CD4-positive, alpha-beta T cell treated with Interleukin-6 at 100 ng/mL for 8 hours (primary cell): ENCODE measurements at regions not wholly inside any gene's neighbourhood (a gene's known extent, or its start where the extent isn't known, plus 50 kb on each side); places are given as distances from the start of the nearest gene placed in this dataset.
"Not testable (repeated sequence)": the region's sequence is repeated elsewhere in the genome, so short reads cannot be mapped to it uniquely, and the experiment has no call there.

Experiments
- DNase-seq: peaks from one replicate; pipeline ENCODE4 v3.0.0-alpha.2; 2020; ENCODE audit warnings: mixed read lengths, low spot score

DNA sequence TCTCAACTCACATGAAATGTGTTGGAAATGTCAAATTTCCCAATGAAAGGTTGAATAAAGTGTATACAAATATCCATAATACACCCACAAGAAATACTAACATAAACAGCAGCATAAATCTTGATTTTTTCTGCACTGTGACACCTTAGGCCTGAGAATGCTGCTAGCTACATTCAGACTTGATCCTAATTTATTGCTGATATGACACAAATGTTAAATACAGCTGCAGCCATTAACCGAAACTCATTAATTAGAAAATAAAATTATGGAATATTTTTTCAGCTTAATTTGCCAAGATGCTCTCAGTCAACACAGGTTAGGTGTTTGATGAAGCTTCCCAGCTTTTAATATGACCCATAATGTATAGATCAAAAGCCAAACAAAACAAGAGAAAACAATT, 914.3 kb upstream of the C9orf72 start:
- DNase-seq = no peak

DNA sequence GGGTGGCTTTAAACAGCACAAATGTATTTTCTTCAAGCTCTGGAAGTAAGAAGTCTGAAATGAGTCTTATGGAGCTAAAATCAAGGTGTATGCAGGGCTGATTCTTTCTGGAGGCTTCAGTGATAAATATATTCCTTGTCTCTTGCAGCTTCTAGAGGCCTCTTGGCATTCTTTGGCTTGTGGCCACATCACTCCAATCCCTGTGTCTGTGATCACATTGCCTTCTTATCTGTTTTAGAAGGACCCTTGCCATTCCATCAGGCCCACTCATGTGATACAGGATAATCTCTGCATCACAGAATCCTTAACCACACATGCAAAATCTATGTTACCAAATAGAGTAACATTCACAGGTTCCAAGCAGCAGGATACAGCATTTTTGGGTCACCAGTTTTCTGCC, 917.8 kb upstream of the C9orf72 start:
- DNase-seq = no peak

DNA sequence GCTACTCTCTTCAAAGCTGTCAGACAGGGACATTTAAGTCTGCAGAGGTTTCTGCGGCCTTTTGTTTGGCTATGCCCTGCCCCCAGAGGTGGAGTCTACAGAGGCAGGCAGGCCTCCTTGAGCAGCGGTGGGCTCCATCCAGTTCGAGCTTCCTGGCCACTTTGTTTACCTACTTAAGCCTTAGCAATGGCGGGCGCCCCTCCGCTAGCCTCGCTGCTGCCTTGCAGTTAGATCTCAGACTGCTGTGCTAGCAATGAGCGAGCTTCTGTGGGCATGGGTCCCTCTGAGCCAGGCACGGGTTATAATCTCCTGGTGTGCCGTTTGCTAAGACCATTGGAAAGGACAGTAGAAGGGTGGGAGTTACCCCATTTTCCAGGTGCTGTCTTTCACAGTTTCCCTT, 924.9 kb upstream of the C9orf72 start:
- not testable (repeated sequence) for DNase-seq

DNA sequence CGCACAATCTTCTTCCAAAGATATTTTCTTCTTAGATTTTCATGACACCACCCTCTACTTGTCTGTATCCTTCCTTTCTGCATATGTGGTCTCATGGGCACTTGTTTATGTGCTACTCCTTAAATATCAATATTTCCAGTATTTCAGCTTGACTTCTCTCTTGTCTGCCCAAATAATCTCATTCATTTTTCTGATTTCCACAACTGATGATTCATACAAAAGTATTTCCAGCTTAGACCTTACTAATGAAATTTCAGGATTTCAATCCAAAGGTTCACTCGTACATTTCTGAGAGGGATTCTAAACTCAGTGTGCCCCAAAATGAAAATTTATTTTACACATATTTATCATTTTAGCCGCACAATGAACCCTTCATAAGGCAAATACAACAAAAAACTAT, 928.9 kb upstream of the C9orf72 start:
- no peak for DNase-seq

DNA sequence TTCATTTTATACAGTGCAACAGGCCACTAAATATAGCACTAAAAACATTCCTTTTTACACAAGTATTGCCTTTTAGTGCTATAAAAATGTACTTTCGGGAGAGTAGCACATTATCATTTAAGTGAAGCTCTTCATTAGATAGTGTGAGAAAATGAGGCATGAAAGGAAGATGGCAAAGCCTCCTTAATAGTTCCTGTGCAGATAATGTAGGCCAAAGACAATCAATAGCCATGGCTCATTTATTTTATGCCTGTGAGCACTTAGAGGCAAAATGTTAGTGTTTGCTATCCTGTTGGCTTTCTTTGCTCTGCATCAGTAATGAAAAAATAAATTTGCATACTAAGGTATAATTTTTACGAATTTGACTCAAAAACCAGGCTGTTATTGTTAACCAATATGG, 929.5 kb upstream of the C9orf72 start:
- no peak for DNase-seq

GRCh38 chr9:28503573-28503972, 930.3 kb upstream of the C9orf72 start:
- DNase-seq = no peak

- DNase-seq = no peak
Observed at GRCh38 chr9:28518439-28518838, 945.2 kb upstream of the C9orf72 start.

GRCh38 chr9:28524309-28524708, 951.0 kb upstream of the C9orf72 start:
- DNase-seq = not testable (repeated sequence)

GRCh38 chr9:28528049-28528448, 954.8 kb upstream of the C9orf72 start:
- DNase-seq = no peak

GRCh38 chr9:28538132-28538531, 964.9 kb upstream of the C9orf72 start:
- DNase-seq = no peak

DNA sequence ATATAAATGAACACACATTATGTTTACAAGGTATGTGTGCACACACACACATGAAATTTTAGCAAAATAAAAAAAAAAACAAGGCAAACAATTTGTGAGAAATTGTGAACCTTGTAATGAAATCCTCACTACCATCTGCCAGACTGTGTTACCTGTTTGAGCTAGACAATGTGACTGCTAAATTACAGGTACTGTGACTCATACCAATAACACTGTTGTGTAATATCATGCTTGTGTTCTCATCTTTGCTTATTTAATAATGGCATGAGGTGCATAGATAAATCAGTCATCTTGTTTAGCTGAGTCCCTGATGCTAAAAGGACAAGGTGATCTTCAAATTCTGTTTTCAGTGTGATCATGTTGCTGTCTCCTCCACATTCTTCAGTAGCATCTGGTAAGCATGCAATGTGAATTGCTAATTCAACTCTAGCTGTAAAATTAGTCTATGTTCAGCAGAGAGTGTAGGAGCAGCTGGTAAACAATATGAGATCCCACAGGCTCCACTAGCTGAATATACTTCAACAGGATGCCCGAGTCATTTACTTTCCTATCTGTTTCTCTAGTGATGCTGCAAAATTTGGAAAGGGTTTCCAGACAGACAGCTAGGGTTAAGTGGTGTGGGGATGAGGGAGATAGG, 966.3 kb upstream of the C9orf72 start:
- DNase-seq = no peak

DNA sequence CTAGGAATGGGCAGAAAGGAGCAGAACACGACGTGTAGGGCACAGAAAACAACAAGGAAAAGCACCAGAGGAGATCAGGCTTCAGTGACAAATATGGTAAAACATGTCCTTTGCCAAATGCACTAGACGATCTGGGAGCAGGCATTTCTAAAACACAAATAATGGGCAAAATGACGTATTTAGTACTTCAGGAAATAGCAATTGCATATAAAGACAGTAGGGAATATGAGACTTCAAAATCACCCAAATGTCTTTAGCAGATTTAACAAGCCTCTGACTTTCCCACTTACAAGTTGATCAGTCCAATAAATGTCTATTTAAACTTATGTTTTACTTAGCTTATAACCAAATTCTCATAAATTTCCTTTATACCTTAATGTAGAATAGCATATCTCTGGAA, 969.6 kb upstream of the C9orf72 start:
- DNase-seq = no peak

GRCh38 chr9:28547527-28547926, 974.2 kb upstream of the C9orf72 start:
- no peak for DNase-seq

DNA sequence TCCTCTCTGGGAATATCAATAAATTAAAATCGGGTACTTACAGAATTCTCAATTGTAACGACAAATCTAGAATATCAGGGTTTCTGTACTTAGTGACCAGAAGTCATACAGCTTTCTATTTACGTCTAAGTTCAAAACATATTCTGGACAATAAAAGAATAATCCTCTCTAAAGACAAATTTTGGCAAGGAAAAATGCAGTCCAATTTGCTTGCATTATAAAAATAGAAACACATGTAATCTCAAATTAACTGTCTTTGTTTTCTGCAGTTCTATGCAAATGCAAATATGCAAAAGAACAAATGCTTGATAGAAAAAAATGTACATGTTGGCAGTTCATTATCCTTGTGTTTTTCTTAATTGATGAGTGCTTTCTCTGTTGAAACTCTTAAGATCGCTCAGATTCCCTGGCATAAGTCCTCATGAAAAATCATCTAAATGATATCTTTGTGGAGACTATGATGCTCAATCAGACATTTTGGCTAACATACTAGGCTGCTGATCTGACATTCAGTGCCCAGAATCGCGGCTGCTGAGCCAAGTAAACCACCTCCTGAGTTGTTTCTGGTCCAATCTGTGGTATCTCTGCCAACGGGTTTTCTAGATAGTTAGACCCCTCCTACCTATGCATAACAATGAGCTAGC, 990.1 kb upstream of the C9orf72 start:
- no peak for DNase-seq

DNA sequence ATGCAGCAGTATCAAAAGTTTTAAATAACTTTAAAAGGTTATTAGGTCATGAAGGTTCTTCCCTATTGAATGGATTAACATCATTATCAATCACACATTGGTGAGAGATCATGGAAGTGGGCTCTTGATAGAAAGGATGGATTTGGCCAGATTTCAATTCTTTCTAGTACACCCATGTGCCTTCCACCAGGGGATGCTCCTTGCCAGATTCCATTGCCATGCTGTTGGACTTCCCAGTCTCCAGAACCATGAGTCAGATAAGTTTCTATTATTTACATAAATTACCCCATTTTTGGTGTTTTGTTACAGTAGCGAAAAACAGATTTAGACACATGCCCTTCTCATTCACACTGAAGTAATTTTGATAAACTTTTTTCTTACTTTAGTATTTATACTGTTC, 1010.6 kb upstream of the C9orf72 start:
- DNase-seq = no peak

DNA sequence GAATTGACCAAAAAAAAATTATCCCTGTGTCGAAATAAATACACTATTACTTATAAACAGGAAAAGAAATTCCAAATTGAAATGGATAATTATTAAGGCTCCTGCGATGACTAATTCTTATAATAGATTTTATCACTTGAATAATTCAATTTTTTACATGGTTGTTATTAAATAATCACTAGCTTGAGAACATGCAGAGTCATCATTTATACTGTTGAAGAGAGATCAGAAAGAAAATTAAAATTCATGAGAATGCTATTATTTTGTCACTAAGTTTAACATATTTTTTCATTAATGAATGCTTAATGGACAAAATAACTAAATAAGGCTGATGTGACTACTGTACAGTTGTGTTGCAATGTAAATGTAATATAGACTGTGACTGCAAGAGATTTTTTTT, 1011.3 kb upstream of the C9orf72 start:
- DNase-seq = no peak

GRCh38 chr9:28587052-28587451, 1013.8 kb upstream of the C9orf72 start:
- DNase-seq = no peak

DNA sequence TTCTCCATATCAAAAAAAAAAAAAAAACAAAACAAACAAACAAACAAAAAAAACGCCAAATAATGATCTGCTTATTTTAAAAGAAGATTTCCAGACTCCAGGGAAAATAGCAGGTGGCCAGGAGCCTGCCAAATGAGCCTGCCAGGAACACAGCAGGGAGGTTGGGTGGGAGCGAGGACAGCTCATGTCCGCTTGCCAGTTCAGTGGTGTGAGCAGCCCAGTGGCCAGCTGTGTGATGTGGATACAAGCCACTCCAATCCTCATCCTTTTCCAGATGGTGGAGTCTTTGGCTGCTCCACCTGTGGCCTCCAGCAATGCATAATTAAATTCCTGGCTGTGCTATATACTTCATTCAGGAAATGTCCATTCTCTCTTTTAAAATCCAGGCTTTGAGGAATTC, 1025.1 kb upstream of the C9orf72 start:
- no peak for DNase-seq

DNA sequence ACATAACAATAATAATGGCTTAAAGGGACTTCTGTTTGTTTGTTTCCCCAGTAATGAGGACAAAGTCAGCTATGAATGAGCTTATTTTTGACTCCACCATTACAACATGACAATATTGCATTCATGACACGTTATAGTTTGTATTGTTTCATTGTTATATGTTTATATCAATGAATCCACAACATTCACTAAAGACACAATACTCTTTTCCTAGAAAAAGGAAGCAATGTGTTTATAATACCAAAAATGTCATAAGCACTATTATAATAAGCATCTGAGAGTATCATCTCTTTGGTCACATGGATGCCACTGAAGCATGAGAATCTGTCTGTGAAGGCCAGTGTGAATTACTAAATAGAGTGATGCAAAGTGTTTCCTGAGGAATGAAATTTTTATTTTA, 1026.9 kb upstream of the C9orf72 start:
- no peak for DNase-seq

DNA sequence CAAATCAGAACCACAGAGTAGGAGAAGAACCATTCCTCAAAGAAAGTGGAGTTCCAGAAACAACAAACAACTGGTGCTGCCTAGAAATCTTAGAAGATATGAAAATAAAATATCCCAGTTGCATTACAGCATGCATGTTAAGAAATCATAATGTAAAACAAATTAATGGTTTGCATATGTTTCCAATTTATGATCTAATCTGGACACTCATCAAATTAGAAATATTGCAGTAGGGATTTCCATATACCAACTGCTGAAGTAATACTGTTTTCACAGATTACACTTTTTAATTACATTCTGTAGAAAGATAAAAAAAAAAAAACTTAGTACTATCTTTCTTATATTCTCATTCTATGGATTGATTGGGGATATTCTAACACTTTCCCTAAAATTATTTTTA, 1034.6 kb upstream of the C9orf72 start:
- DNase-seq = no peak

DNA sequence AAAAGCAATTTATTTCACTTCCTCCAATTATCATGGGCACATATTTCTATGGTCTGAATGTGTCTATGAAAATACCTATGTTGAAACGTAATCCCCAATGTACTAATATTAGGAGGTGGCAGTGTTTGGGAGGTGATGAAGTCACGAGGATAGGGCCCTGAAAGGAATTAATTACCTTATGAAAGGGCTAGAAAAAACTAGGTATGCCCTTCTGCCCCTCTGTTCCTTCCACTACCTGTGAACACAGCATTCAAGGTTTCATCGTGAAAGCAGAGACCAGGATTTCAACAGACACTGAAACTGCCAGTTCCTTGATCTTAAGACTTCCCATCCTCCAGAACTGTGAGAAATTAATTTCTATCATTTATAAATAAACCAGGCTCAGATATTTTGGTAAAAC, 1037.1 kb upstream of the C9orf72 start:
- no peak for DNase-seq

- no peak for DNase-seq
Observed at GRCh38 chr9:28616310-28616709, 1043.0 kb upstream of the C9orf72 start.

DNA sequence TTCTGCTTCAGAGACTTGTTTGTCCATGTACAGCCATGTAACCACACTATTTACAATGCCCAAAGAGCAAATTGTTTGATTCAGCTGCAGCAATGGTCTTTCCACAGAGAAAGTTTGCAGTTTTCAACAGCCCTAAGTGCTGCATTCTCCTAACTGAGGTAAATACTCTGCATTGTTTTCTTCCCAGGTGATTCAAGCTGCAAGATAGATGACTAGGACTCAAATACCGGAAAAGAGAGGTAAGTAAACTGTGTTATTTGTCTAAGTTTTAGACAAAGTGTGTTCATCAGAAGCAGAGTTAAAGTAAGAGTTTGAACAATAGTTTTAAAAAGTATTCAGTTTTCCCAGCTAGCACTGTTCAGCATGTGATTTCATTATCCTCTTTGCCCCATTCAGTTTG, 1046.7 kb upstream of the C9orf72 start:
- DNase-seq = no peak

DNA sequence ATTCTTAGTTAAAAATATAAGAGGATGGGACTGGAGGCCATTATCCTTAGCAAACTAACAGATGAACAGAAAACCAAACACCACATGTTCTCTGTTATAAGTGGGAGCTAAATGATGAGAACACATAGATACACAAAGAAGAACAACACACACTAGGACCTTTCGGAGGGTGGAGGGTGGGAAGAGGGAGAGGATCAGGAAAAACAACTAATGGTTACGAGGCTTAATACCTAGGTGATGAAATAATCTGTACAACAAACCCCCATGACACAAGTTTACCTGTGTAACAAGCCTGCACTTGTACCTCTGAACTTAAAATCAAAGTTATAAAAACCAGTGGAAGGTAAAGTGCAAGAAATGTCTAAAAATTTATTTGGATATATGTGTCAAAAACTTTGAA, 1047.4 kb upstream of the C9orf72 start:
- DNase-seq = no peak
